ENCODE measurements at regions not wholly inside any gene's neighbourhood (a gene's known extent, or its start where the extent isn't known, plus 50 kb on each side); places are given as distances from the start of the nearest gene placed in this dataset.
"Not testable (repeated sequence)": the region's sequence is repeated elsewhere in the genome, so short reads cannot be mapped to it uniquely, and the experiment has no call there.

DNA sequence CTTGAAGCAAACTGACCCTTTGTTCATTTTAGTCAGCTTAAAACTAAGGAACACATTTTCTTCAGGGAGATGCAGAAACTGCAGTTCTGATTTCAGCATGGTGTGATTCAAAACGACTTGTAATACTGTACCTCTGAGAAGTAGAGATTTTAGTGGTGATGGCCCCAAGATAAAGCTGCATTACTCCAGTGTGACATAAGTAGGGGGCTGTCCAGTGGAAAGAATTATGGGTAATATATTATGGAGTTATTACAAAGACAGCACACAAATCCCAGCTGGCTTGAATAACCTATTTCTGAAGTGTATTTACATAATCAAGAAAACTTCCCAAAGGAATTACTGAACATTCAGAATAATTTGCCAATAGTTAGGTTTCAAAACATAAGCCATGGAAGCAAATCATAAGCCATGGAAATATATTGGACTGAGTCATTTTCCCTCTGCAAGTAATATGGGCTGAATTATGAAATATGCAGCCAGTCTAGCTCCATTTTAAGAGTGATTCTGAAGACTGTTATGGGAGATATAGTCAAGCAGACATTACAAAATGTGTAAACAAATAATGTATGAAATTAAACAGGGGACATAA lies 133.7 kb upstream of the FBXL17 start:
- H3K4me1 Mint-ChIP-seq (ENCODE audit: low read depth), result no peaks in the 10 kb centered on the region
- CTCF ChIA-PET, result no interaction called here
- H3K9me3 Mint-ChIP-seq, result no peaks in the 10 kb centered on the region
- no peaks in the 10 kb centered on the region for H3K36me3 Mint-ChIP-seq (ENCODE audit: low read depth)
- DNase-seq, result no peak
- H3K27ac Mint-ChIP-seq, result no peak overlapping the region
- H3K4me3 Mint-ChIP-seq, result no peak overlapping the region
- peaks cover 17% of the 10 kb centered on the region for H3K27me3 Mint-ChIP-seq (ENCODE audit: low read depth)
- intact Hi-C loops (cut with micrococcal nuclease), result no loop called here

DNA sequence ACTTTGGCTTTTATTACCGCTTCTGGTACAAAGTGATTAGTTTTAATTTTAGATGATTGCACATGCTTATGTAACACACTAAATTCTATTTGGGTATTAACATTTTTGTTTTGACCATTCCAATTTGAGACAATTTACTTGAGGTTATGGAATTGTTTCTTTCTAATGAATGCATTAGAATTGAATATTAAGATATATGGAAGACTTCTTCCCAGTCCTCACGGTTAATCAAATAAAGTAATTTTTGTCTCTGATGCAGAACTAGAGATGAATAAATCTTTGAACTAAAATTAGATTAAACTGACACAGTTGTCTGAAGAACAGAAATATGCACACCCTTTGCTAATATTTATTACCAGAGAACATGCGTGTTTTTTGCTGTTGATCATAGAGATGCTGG lies 127.1 kb upstream of the FBXL17 start:
- Mint-ChIP-seq H3K27me3 (ENCODE audit: low read depth) (peaks cover 26% of the 10 kb centered on the region), H3K9me3 (no peaks in the 10 kb centered on the region), H3K4me3 (no peak overlapping the region), H3K27ac (no peak overlapping the region), H3K36me3 (ENCODE audit: low read depth) (no peaks in the 10 kb centered on the region), H3K4me1 (ENCODE audit: low read depth) (no peaks in the 10 kb centered on the region)
- intact Hi-C loops (cut with micrococcal nuclease), result no loop called here
- no peak for DNase-seq
- CTCF ChIA-PET, result no interaction called here

DNA sequence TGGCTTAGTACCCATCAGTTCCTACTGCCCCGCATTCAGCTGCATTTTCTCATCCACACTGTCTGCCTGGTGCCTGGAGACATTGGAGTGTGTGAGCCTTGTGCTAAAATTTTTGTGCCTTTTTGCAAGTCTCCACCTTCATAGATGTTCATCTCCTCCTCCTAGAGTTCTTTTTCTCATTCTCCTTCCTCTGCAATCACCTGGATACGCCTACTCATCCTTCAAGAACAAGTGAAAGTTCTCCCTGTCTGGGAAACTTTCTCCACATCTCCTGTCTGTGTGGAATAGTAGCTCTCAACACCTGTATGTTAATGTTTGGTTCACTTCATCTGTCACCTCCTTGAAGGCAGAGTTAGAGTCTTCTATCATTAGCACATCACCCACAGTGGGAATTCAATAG lies 125.7 kb upstream of the FBXL17 start:
- Mint-ChIP-seq H3K4me1 (ENCODE audit: low read depth) (no peaks in the 10 kb centered on the region), H3K4me3 (no peak overlapping the region), H3K27ac (no peak overlapping the region), H3K36me3 (ENCODE audit: low read depth) (no peaks in the 10 kb centered on the region), H3K27me3 (ENCODE audit: low read depth) (peaks cover 19% of the 10 kb centered on the region), H3K9me3 (no peaks in the 10 kb centered on the region)
- intact Hi-C loops (cut with micrococcal nuclease), result no loop called here
- DNase-seq, result no peak
- CTCF ChIA-PET, result no interaction called here

DNA sequence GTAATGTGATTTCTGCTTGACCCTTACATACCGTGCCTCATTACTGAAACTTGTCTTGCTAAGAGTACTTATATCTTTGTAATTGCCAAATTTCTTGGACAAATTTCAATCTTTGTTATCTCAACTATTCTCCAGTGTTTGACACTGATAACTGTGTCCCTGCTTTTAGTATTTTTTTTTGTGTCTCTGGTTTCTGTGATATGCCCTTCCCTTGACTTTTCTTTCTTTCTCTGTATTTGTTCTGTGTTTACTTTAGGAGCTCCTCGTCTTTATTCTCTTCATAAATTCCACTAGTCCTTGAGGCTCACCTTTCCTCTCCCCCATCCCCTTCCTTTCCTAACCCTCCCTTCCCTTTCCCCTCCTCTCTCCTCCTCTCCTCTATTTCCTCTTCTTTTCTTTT lies 123.7 kb upstream of the FBXL17 start:
- H3K27ac Mint-ChIP-seq, result no peak overlapping the region
- intact Hi-C loops (cut with micrococcal nuclease), result no loop called here
- H3K27me3 Mint-ChIP-seq (ENCODE audit: low read depth), result peaks cover 11% of the 10 kb centered on the region
- peaks cover 2% of the 10 kb centered on the region for H3K9me3 Mint-ChIP-seq
- DNase-seq, result no peak
- H3K4me1 Mint-ChIP-seq (ENCODE audit: low read depth), result no peaks in the 10 kb centered on the region
- no peaks in the 10 kb centered on the region for H3K36me3 Mint-ChIP-seq (ENCODE audit: low read depth)
- CTCF ChIA-PET, result no interaction called here
- H3K4me3 Mint-ChIP-seq, result no peak overlapping the region

DNA sequence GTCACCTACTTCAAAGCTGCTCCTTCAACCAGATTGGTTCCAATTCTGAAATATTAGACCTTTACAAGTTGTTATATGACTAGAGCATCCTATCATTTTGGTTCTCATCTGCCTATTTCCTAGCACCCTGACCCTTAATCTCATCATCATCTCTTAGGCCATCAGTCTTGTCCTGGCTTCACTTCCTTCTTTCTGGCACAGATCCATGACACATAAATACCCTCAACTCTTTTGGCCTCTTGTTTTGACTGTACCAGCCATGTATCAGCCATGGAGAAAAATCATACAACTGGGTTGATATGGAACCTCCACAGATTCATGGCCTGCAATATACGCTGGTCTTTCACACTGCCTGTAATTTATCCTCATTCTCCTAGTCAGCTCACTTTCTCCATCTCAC lies 123.1 kb upstream of the FBXL17 start:
- no peak for DNase-seq
- no peaks in the 10 kb centered on the region for H3K36me3 Mint-ChIP-seq (ENCODE audit: low read depth)
- H3K4me1 Mint-ChIP-seq (ENCODE audit: low read depth), result no peaks in the 10 kb centered on the region
- no peak overlapping the region for H3K4me3 Mint-ChIP-seq
- intact Hi-C loops (cut with micrococcal nuclease), result no loop called here
- CTCF ChIA-PET, result no interaction called here
- no peak overlapping the region for H3K27ac Mint-ChIP-seq
- H3K27me3 Mint-ChIP-seq (ENCODE audit: low read depth), result peaks cover 9% of the 10 kb centered on the region
- H3K9me3 Mint-ChIP-seq, result peaks cover 3% of the 10 kb centered on the region

DNA sequence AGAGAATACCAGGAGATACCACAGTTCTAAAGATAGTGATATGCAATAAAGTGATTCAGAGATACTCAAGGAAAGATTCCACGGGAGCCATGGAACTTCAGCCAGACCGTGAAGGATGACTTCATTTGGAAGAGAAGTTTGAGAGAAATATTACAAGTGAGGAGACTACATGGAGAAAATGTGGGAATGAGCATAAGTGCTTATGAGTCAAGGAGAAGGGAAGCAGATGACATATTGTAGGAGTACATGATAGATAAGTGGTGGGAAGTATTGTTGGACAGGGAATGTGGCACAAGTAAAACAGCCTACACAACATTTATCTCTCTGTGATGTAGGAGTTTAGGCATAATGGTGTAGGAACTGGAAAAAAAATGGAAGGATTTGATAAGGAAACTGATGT lies 122.1 kb upstream of the FBXL17 start:
- H3K36me3 Mint-ChIP-seq (ENCODE audit: low read depth), result no peaks in the 10 kb centered on the region
- CTCF ChIA-PET, result no interaction called here
- no peaks in the 10 kb centered on the region for H3K4me1 Mint-ChIP-seq (ENCODE audit: low read depth)

DNA sequence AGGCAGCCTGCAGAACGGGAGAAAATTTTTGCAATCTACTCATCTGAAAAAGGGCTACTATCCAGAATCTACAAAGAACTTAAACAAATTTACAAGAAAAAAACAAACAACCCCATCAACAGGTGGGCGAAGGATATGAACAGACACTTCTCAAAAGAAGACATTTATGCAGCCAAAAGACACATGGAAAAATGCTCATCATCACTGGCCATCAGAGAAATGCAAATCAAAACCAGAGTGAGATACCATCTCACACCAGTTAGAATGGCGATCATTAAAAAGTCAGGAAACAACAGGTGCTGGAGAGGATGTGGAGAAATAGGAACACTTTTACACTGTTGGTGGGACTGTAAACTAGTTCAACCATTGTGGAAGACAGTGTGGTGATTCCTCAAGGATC lies 113.7 kb upstream of the FBXL17 start:
- H3K4me3 Mint-ChIP-seq; H3K27ac Mint-ChIP-seq; CTCF ChIA-PET; intact Hi-C loops (cut with micrococcal nuclease); H3K9me3 Mint-ChIP-seq; H3K4me1 Mint-ChIP-seq (ENCODE audit: low read depth); DNase-seq; H3K36me3 Mint-ChIP-seq (ENCODE audit: low read depth): not testable (repeated sequence)
- H3K27me3 Mint-ChIP-seq (ENCODE audit: low read depth), result peaks cover 21% of the 10 kb centered on the region

More for the DNA sequence above, 122.1 kb upstream of the FBXL17 start:
- no peak overlapping the region for H3K4me3 Mint-ChIP-seq
- no peak for DNase-seq
- peaks cover 4% of the 10 kb centered on the region for H3K9me3 Mint-ChIP-seq
- intact Hi-C loops (cut with micrococcal nuclease), result no loop called here
- H3K27me3 Mint-ChIP-seq (ENCODE audit: low read depth), result peaks cover 9% of the 10 kb centered on the region
- no peak overlapping the region for H3K27ac Mint-ChIP-seq

DNA sequence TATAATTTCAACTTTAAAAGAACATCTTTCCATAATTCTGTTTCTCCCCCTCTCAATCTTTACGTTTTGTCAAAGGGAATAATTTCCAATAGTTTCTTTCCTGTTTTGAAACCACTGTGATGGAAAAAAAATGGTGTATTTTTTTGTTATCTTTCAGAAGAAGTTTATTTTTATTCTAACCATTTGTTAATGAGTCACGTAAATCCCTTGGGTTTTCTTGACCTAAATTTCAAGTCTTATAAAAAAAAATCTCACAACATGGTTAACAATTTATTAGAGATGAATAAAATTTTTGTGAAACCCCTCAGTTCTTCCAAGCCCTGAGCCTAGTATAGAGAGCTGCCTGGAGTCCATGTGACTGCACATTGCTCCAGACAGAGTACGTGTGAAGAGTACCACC lies 106.1 kb upstream of the FBXL17 start:
- CTCF ChIA-PET, result interaction anchor here (0.5 to 0.6 kb wide), 2 partner anchors 9 to 20 kb away, joined by 3 read pairs; no protein-coding TSS in a partner anchor
- no peak for DNase-seq
- Mint-ChIP-seq H3K4me1 (ENCODE audit: low read depth) (no peaks in the 10 kb centered on the region), H3K27ac (no peak overlapping the region), H3K9me3 (peaks cover 2% of the 10 kb centered on the region), H3K4me3 (no peak overlapping the region), H3K36me3 (ENCODE audit: low read depth) (no peaks in the 10 kb centered on the region), H3K27me3 (ENCODE audit: low read depth) (peaks cover 31% of the 10 kb centered on the region)
- intact Hi-C loops (cut with micrococcal nuclease), result no loop called here

DNA sequence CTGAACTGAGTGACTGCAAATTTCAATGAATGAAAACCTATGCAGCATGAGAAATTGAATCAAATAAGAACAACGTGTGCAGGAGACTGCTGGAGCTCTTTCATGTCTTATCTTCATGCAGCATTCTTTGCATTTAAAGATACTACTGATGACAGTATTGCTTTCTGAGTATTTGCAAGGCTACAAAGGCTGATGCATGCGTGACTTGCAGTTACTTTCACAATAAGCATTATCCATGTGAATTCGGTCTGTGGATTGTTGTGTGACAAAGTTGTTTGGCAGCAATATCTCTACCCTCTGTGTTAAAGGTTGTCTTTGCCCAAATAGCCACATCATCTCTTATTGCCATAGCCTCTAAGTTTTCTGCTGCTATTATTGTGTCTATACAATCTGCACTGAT lies 102.1 kb upstream of the FBXL17 start:
- no peak overlapping the region for H3K27ac Mint-ChIP-seq
- no peak for DNase-seq
- intact Hi-C loops (cut with micrococcal nuclease), result no loop called here
- H3K36me3 Mint-ChIP-seq (ENCODE audit: low read depth), result no peaks in the 10 kb centered on the region
- peaks cover 2% of the 10 kb centered on the region for H3K9me3 Mint-ChIP-seq
- H3K4me1 Mint-ChIP-seq (ENCODE audit: low read depth), result no peaks in the 10 kb centered on the region
- H3K27me3 Mint-ChIP-seq (ENCODE audit: low read depth), result peaks cover 14% of the 10 kb centered on the region
- H3K4me3 Mint-ChIP-seq, result no peak overlapping the region
- CTCF ChIA-PET, result no interaction called here

DNA sequence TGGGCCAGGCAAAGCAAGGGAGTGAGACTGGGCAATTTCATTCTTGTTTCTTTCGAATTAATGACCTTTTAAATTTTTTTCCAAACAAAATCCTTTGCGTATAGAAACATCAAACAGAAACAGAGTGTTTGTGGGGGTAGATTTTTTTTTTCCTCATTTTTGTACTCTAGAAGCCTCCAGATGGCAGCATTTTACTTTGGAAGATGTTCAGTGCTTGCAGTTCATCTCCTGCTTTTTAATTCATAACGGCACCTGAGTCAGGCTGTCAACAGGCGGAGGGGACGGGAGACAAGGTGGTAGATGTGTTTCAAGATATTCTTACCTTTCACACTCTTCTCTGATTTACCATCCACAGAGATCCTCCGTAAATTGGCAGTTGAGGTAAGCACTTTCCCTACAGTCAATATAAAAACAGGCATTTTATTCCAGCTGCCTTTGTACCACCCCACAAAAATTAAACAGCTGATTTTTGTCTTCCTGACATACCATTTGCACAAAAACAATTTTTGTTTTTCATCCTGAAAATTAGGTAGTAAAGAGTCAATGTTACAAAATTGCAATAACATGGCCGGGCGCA lies 99.5 kb upstream of the FBXL17 start:
- Mint-ChIP-seq H3K27me3 (ENCODE audit: low read depth) (peaks cover 6% of the 10 kb centered on the region), H3K4me1 (ENCODE audit: low read depth) (no peaks in the 10 kb centered on the region), H3K36me3 (ENCODE audit: low read depth) (no peaks in the 10 kb centered on the region), H3K27ac (no peak overlapping the region), H3K9me3 (no peaks in the 10 kb centered on the region), H3K4me3 (no peak overlapping the region)
- intact Hi-C loops (cut with micrococcal nuclease), result no loop called here
- CTCF ChIA-PET, result interaction anchor here (0.7 kb wide), 1 partner anchor 1121 kb away, joined by 3 read pairs; no protein-coding TSS in a partner anchor
- no peak for DNase-seq

DNA sequence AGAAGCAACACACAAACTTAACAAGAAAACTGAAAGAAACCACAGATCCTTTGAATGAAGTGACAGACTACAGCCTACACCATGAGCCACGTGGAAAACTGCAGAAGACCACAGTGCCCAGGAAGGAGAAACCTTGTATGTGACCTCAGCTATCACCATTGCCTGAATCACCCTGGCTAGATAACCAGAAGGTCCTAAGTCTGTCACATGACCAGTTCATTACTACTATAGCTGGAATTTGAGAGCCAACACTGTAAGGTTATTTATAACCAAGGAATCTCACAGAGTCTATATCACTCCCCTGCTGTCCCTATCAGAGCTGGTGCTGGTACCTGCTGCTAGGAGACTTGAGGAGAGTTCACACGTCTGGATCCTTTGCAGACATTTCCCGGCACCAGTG lies 90.3 kb upstream of the FBXL17 start:
- DNase-seq, result no peak
- Mint-ChIP-seq H3K36me3 (ENCODE audit: low read depth) (no peaks in the 10 kb centered on the region), H3K4me1 (ENCODE audit: low read depth) (no peaks in the 10 kb centered on the region), H3K27ac (no peak overlapping the region), H3K4me3 (no peak overlapping the region), H3K27me3 (ENCODE audit: low read depth) (peaks cover 11% of the 10 kb centered on the region), H3K9me3 (no peaks in the 10 kb centered on the region)
- CTCF ChIA-PET, result interaction anchor here (0.7 kb wide), 1 partner anchor 997 kb away, joined by 3 read pairs; no protein-coding TSS in a partner anchor
- intact Hi-C loops (cut with micrococcal nuclease), result no loop called here

DNA sequence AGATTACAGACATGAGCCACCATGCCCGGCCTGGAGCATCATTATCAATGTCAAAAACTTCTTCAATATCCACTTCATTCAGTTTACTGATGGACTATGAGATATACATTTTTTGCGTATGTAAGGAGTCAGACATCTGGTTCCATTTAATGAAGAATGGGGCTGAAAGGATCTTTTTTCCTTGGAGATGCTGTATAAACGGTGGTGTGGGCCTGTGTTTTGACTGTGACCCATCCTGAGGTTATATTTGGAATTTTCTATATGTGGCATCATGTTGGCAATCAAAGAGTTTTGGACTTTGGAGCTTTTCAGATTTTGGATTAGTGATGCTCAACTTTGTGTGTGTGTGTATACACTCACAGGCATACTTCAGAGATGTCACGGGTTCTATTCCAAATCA lies 85.7 kb upstream of the FBXL17 start:
- no peak for DNase-seq
- CTCF ChIA-PET, result no interaction called here
- H3K36me3 Mint-ChIP-seq (ENCODE audit: low read depth), result no peaks in the 10 kb centered on the region
- no peaks in the 10 kb centered on the region for H3K4me1 Mint-ChIP-seq (ENCODE audit: low read depth)
- H3K27ac Mint-ChIP-seq, result no peak overlapping the region
- peaks cover 7% of the 10 kb centered on the region for H3K27me3 Mint-ChIP-seq (ENCODE audit: low read depth)
- intact Hi-C loops (cut with micrococcal nuclease), result no loop called here
- H3K9me3 Mint-ChIP-seq, result no peaks in the 10 kb centered on the region
- H3K4me3 Mint-ChIP-seq, result no peak overlapping the region

DNA sequence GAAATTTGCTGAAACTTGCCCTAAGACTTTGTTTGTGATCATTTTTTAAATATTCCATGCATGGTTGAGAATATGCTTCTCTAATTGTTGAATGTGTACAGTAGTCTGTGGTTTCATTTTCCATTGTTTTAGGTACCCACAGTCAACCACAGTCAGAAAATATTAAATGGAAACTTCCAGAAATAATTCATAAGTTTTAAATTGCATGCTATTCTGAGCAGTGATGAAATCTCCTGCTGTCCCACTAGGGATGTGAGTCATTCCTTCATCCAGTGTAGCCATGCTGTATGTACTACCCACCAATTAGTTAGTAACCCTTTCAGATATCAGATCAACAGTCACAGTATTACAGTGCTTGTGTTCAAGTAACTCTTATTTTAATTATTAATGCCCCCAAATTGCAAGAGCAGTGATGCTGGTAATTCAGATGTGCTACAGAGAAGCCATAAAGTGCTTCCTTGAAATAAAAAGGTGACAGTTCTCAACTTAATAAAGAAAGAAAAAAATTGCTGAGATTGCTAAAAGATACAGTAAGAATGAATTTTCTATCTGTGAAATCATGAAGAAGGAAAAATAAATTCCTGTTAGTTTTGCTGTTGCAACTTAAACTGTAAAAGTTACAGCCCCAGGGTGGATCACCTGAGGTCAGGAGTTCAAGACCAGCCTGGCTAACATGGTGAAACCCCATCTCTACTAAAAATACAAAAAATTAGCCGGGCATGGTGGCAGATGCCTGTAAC lies 79.9 kb upstream of the FBXL17 start:
- Mint-ChIP-seq H3K36me3 (ENCODE audit: low read depth) (no peaks in the 10 kb centered on the region), H3K4me3 (no peak overlapping the region), H3K4me1 (ENCODE audit: low read depth) (no peaks in the 10 kb centered on the region), H3K9me3 (no peaks in the 10 kb centered on the region), H3K27me3 (ENCODE audit: low read depth) (peaks cover 8% of the 10 kb centered on the region), H3K27ac (no peak overlapping the region)
- CTCF ChIA-PET, result no interaction called here
- no peak for DNase-seq
- intact Hi-C loops (cut with micrococcal nuclease), result no loop called here

Data from activated naive CD4-positive, alpha-beta T cell treated with anti-CD3 and anti-CD28 coated beads for 36 hours (primary cell).